DOHH2 (cell line): ENCODE measurements at regions not wholly inside any gene's neighbourhood (a gene's known extent, or its start where the extent isn't known, plus 50 kb on each side); places are given as distances from the start of the nearest gene placed in this dataset.

Experiments
- EZH2phosphoT487 ChIP-seq: fragments of 200-600 bp; sonication (generic); IDR thresholded peaks from 2 replicates; pipeline ENCODE4 v1.6.1; 2017; ENCODE audit warnings: borderline replicate concordance, mild to moderate bottlenecking, antibody characterized with exemption, low read length, moderate library complexity, mixed read lengths
- TF ChIP-seq, protein P1 (sequence below): fragments of 200-600 bp; sonication (generic); IDR thresholded peaks from one replicate; pipeline ENCODE4 v1.5.1; 2014; ENCODE audit warnings: antibody characterized with exemption, mild to moderate bottlenecking, low read depth, low read length; ENCODE audit not compliant: poor library complexity, severe bottlenecking

DNA sequence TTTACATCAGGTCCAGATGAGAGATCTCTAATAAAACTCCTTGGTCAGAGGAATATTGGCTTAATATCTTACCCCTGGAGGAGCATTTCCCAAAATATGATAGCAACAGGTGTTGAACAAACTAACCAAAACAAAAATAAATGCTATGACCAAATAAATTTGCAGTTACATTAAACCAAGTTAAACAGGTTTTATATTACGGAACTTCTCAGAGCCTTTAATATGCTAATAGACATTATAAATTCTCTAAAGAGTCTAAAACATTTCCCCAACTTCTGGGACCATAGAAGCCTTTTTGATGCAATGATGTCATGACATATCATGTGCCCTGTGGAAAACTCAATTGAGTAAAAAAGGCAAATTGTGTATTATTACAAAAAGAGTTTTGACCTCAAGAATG, 90.9 kb upstream of the ARMC2 start:
- TF ChIP-seq, protein P1, sequence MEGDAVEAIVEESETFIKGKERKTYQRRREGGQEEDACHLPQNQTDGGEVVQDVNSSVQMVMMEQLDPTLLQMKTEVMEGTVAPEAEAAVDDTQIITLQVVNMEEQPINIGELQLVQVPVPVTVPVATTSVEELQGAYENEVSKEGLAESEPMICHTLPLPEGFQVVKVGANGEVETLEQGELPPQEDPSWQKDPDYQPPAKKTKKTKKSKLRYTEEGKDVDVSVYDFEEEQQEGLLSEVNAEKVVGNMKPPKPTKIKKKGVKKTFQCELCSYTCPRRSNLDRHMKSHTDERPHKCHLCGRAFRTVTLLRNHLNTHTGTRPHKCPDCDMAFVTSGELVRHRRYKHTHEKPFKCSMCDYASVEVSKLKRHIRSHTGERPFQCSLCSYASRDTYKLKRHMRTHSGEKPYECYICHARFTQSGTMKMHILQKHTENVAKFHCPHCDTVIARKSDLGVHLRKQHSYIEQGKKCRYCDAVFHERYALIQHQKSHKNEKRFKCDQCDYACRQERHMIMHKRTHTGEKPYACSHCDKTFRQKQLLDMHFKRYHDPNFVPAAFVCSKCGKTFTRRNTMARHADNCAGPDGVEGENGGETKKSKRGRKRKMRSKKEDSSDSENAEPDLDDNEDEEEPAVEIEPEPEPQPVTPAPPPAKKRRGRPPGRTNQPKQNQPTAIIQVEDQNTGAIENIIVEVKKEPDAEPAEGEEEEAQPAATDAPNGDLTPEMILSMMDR, result no peak
- TF ChIP-seq EZH2phosphoT487, result no peak
